Body of pancreas (tissue), 4 donors: ENCODE measurements at regions not wholly inside any gene's neighbourhood (a gene's known extent, or its start where the extent isn't known, plus 50 kb on each side); places are given as distances from the start of the nearest gene placed in this dataset.

Experiments used
- CTCF ChIP-seq, 7 experiments: fragments of 450-650 bp in 4 of 7; fragments of 200-600 bp in 3 of 7; sonication (generic) in 3 of 7; IDR thresholded peaks; one replicate each; pipeline ENCODE4 v1.5.1; 2016 to 2019; ENCODE audit warnings: antibody characterized with exemption in 7 of 7
- POLR2A ChIP-seq, 3 donors: fragments of 450-650 bp; IDR thresholded peaks; one replicate each; pipeline ENCODE4 v1.6.1; 2016; ENCODE audit warnings: antibody characterized with exemption in 3 of 3, mild to moderate bottlenecking in 2 of 3

DNA sequence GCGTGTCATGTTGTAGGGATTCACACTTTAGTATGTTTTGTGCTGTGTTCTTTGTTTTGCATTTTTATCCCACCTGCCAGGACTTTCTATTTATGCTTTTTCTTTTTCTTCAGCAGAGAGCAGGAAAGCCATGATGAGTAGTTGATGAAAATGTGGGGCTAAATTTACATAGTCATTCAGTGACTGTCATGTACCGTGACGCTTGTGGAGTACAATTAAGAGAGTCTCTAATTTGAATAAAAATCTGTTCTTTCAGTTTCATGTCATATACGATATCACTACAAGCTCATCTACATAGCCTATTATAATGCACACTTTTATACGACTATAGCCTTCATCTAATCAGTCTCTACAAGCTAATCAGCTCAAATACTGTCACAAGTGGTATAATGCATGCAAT lies 112.7 kb upstream of the SPATS2L start:
- TF ChIP-seq CTCF (IDR thresholded peaks at IDR 0.05) (no peak), POLR2A (IDR thresholded peaks at IDR 0.05) (no peak)
